Skeletal muscle satellite cell (primary cell): ENCODE measurements at regions not wholly inside any gene's neighbourhood (a gene's known extent, or its start where the extent isn't known, plus 50 kb on each side); places are given as distances from the start of the nearest gene placed in this dataset.
"Not testable (repeated sequence)": the region's sequence is repeated elsewhere in the genome, so short reads cannot be mapped to it uniquely, and the experiment has no call there.

ENCODE experiments used
- H3K27me3 ChIP-seq: 2 replicates; pipeline ENCODE4 v1.7.0; 2013; ENCODE audit warnings: low read length; ENCODE audit not compliant: control insufficient read depth, insufficient read depth
- H3K36me3 ChIP-seq: 2 replicates; pipeline ENCODE4 v1.7.0; 2013; ENCODE audit warnings: mild to moderate bottlenecking, control low read depth, low read length; ENCODE audit not compliant: insufficient read depth
- H3K4me1 ChIP-seq: 2 replicates; pipeline ENCODE4 v1.7.0; 2013; ENCODE audit warnings: low read length; ENCODE audit not compliant: control insufficient read depth, insufficient read depth
- H3K4me2 ChIP-seq: 2 replicates; pipeline ENCODE4 v1.7.0; 2013; ENCODE audit warnings: mild to moderate bottlenecking, low read length
- H3K4me3 ChIP-seq: 2 replicates; pipeline ENCODE4 v1.7.0; 2013; ENCODE audit warnings: low read length
- H3K9ac ChIP-seq: 2 replicates; pipeline ENCODE4 v1.7.0; 2013; ENCODE audit warnings: mild to moderate bottlenecking, low read depth, low read length, moderate library complexity
- H3K9me3 ChIP-seq: replicated peaks from 2 replicates; pipeline ENCODE4 v1.7.0; 2013; ENCODE audit warnings: mild to moderate bottlenecking, control low read depth, low read length

GRCh38 chr21:9943639-9944038 lies 577.7 kb upstream of the TPTE start:
- H3K9me3 ChIP-seq, result peaks cover 17% of the 10 kb centered on the region
- H3K4me2 ChIP-seq, H3K27me3 ChIP-seq, H3K36me3 ChIP-seq, H3K9ac ChIP-seq, H3K4me3 ChIP-seq, H3K4me1 ChIP-seq: not testable (repeated sequence)

GRCh38 chr21:9946057-9946456 lies 575.3 kb upstream of the TPTE start:
- H3K4me1 ChIP-seq, result not testable (repeated sequence)
- H3K9me3 ChIP-seq, result peaks cover 19% of the 10 kb centered on the region

GRCh38 chr21:9949510-9950289 lies 571.7 kb upstream of the TPTE start:
- H3K36me3 ChIP-seq, H3K9ac ChIP-seq, H3K4me3 ChIP-seq, H3K27me3 ChIP-seq, H3K4me2 ChIP-seq, H3K4me1 ChIP-seq: not testable (repeated sequence)
- peaks cover 12% of the 10 kb centered on the region for H3K9me3 ChIP-seq

More at GRCh38 chr21:9946057-9946456, 575.3 kb upstream of the TPTE start:
- not testable (repeated sequence) for H3K9ac ChIP-seq, H3K4me2 ChIP-seq, H3K27me3 ChIP-seq, H3K4me3 ChIP-seq, H3K36me3 ChIP-seq

- H3K36me3 ChIP-seq, H3K4me3 ChIP-seq, H3K9ac ChIP-seq, H3K27me3 ChIP-seq, H3K9me3 ChIP-seq, H3K4me2 ChIP-seq, H3K4me1 ChIP-seq: not testable (repeated sequence)
Measured at GRCh38 chr21:9950363-9950762, 571.0 kb upstream of the TPTE start.

- not testable (repeated sequence) for H3K27me3 ChIP-seq, H3K36me3 ChIP-seq, H3K9ac ChIP-seq, H3K4me2 ChIP-seq, H3K4me3 ChIP-seq, H3K4me1 ChIP-seq
- peaks cover 14% of the 10 kb centered on the region for H3K9me3 ChIP-seq
Measured at GRCh38 chr21:9958791-9959190, 562.6 kb upstream of the TPTE start.

GRCh38 chr21:9959220-9959964 lies 562.0 kb upstream of the TPTE start:
- not testable (repeated sequence) for H3K9ac ChIP-seq, H3K4me2 ChIP-seq, H3K4me1 ChIP-seq, H3K4me3 ChIP-seq, H3K36me3 ChIP-seq, H3K27me3 ChIP-seq
- H3K9me3 ChIP-seq, result peaks cover 16% of the 10 kb centered on the region

GRCh38 chr21:9969399-9969798 lies 552.0 kb upstream of the TPTE start:
- not testable (repeated sequence) for H3K4me2 ChIP-seq, H3K9ac ChIP-seq, H3K4me3 ChIP-seq, H3K4me1 ChIP-seq, H3K9me3 ChIP-seq, H3K27me3 ChIP-seq, H3K36me3 ChIP-seq

- not testable (repeated sequence) for H3K27me3 ChIP-seq, H3K4me1 ChIP-seq, H3K4me2 ChIP-seq, H3K36me3 ChIP-seq, H3K4me3 ChIP-seq, H3K9ac ChIP-seq, H3K9me3 ChIP-seq
Measured at GRCh38 chr21:9972018-9972417, 549.4 kb upstream of the TPTE start.

GRCh38 chr21:9978371-9978770 lies 543.0 kb upstream of the TPTE start:
- not testable (repeated sequence) for H3K27me3 ChIP-seq, H3K4me1 ChIP-seq, H3K4me2 ChIP-seq, H3K9me3 ChIP-seq, H3K36me3 ChIP-seq, H3K9ac ChIP-seq, H3K4me3 ChIP-seq

GRCh38 chr21:9997507-9997906 lies 523.9 kb upstream of the TPTE start:
- H3K4me2 ChIP-seq, H3K27me3 ChIP-seq, H3K4me1 ChIP-seq, H3K4me3 ChIP-seq, H3K9ac ChIP-seq, H3K36me3 ChIP-seq, H3K9me3 ChIP-seq: not testable (repeated sequence)

GRCh38 chr21:10002762-10003313 lies 518.5 kb upstream of the TPTE start:
- not testable (repeated sequence) for H3K9me3 ChIP-seq, H3K4me1 ChIP-seq, H3K36me3 ChIP-seq, H3K9ac ChIP-seq, H3K4me3 ChIP-seq, H3K27me3 ChIP-seq, H3K4me2 ChIP-seq

- H3K9ac ChIP-seq, H3K4me1 ChIP-seq, H3K4me2 ChIP-seq, H3K4me3 ChIP-seq, H3K27me3 ChIP-seq, H3K36me3 ChIP-seq, H3K9me3 ChIP-seq: not testable (repeated sequence)
Measured at GRCh38 chr21:10005791-10006190, 515.6 kb upstream of the TPTE start.
